ENCODE measurements at regions not wholly inside any gene's neighbourhood (a gene's known extent, or its start where the extent isn't known, plus 50 kb on each side); places are given as distances from the start of the nearest gene placed in this dataset.
A peak's percentile ranks its signal among the peaks of the same experiment; 100 is the strongest.

DNA sequence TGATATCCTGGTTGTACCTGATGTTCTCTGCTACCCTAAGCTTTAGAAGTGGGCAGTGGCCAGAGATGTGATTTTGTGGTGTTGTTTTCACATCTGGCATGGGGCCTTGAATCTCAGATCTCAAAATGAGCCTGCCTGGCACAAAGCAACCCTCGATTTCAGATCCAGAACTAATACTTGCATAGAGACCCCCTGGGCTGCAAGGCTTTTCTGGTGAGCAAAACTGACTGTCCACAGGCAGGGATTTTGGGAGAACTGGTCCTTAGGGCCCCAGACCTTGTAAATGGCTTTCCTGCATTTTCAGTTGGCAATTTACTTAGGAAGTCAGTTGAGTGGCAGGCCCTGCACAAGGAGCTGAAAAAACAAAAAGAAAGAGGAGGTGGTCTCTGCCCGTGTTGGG, 265.3 kb downstream of the MYCN start:
- Histone ChIP-seq H3K27ac (ENCODE audit: insufficient read length, low read depth, low read length) (no peak overlapping the region), H2BK120ac (ENCODE audit: low read depth, low read length, poor library complexity, severe bottlenecking) (no peak overlapping the region), H2BK15ac (ENCODE audit: low read depth, low read length) (no peak overlapping the region), H4K91ac (ENCODE audit: insufficient read length, low read depth, low read length) (no peak overlapping the region), H3K79me1 (ENCODE audit: insufficient read depth, low read depth, low read length, poor library complexity, severe bottlenecking) (no peaks in the 10 kb centered on the region), H3K14ac (ENCODE audit: insufficient read depth, low read length) (no peak overlapping the region), H3K4me2 (ENCODE audit: insufficient read depth, insufficient read length, low read length) (no peak overlapping the region), H4K5ac (ENCODE audit: insufficient read length, low read depth, low read length) (no peak overlapping the region), H3T11ph (ENCODE audit: low read length) (no peak overlapping the region), H2AFZ (ENCODE audit: low read length) (no peak overlapping the region), H3K23ac (ENCODE audit: insufficient read length, low read depth, low read length) (no peak overlapping the region), H3K9me3 (ENCODE audit: control insufficient read depth, low read depth, low read length) (no peaks in the 10 kb centered on the region), H3K23me2 (ENCODE audit: insufficient read length, low read depth, low read length, poor library complexity, severe bottlenecking) (no peaks in the 10 kb centered on the region), H2BK20ac (ENCODE audit: low read depth, low read length, poor library complexity, severe bottlenecking) (no peak overlapping the region), H4K8ac (replicated peaks; ENCODE audit: insufficient read length, low read depth, low read length) (no peak overlapping the region), H3K4me1 (ENCODE audit: insufficient read depth, low read length) (no peaks in the 10 kb centered on the region), H2BK12ac (ENCODE audit: insufficient read length, low read depth, low read length) (no peak overlapping the region), H4K20me1 (ENCODE audit: control insufficient read depth, insufficient read depth, insufficient read length) (no peaks in the 10 kb centered on the region), H2AK5ac (ENCODE audit: insufficient read length, low read length) (no peak overlapping the region), H3K9ac (ENCODE audit: extremely low read depth, insufficient read length, low read length) (no peak overlapping the region), H3K79me2 (ENCODE audit: insufficient read depth, low read length) (no peaks in the 10 kb centered on the region), H3K18ac (ENCODE audit: insufficient read length, low read depth, low read length) (no peak overlapping the region), H3K4ac (ENCODE audit: low read depth, low read length) (no peak overlapping the region), H2BK5ac (ENCODE audit: insufficient read length, low read length) (no peak overlapping the region), H3K27me3 (ENCODE audit: insufficient read depth, low read length) (no peaks in the 10 kb centered on the region), H3K56ac (ENCODE audit: insufficient read length, low read depth, low read length) (no peak overlapping the region)
- Mint-ChIP-seq H3K4me3 (no peak overlapping the region), H3K27me3 (ENCODE audit: low read depth) (peaks cover 3% of the 10 kb centered on the region; the same call in 1 of the 2 replicates), H3K4me1 (peaks cover 26 to 42% of the 10 kb centered on the region in 2 experiments), H3K9me3 (peaks cover 0 to 11% of the 10 kb centered on the region in 2 experiments; a peak in 3 of 5 replicates), H3K27ac (0 out of 7 replicates have a peak overlapping the region, but pooled peaks of 1 of the 3 experiments have one; percentile 21), H3K36me3 (ENCODE audit: insufficient read depth in 1 of 3, low read depth in 3 of 3) (peaks cover 0 to 6% (median 2%) of the 10 kb centered on the region in 3 experiments; a peak in 4 of 7 replicates)
- WGBS (ENCODE audit: extremely low coverage, insufficient read length, low lambda C conversion rate) = no CpG with 5 or more reads among the region's 2 CpGs
- TF ChIP-seq, protein P1, sequence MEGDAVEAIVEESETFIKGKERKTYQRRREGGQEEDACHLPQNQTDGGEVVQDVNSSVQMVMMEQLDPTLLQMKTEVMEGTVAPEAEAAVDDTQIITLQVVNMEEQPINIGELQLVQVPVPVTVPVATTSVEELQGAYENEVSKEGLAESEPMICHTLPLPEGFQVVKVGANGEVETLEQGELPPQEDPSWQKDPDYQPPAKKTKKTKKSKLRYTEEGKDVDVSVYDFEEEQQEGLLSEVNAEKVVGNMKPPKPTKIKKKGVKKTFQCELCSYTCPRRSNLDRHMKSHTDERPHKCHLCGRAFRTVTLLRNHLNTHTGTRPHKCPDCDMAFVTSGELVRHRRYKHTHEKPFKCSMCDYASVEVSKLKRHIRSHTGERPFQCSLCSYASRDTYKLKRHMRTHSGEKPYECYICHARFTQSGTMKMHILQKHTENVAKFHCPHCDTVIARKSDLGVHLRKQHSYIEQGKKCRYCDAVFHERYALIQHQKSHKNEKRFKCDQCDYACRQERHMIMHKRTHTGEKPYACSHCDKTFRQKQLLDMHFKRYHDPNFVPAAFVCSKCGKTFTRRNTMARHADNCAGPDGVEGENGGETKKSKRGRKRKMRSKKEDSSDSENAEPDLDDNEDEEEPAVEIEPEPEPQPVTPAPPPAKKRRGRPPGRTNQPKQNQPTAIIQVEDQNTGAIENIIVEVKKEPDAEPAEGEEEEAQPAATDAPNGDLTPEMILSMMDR (conservative IDR thresholded peaks at IDR 0.05) = no peak
- DNase-seq = no peak

All from H9 (cell line).